Naive thymus-derived CD4-positive, alpha-beta T cell (primary cell): ENCODE measurements at regions not wholly inside any gene's neighbourhood (a gene's known extent, or its start where the extent isn't known, plus 50 kb on each side); places are given as distances from the start of the nearest gene placed in this dataset.

Source experiments
- ATAC-seq: fragments of 150-1000 bp; cut with Tn5 transposase; 2 replicates; pipeline ENCODE4 v1.10.0; 2021; ENCODE audit warnings: mild to moderate bottlenecking, moderate library complexity
- CTCF ChIA-PET: fragments of 350-600 bp; sonication (Branson Sonifier 250); formaldehyde crosslinking; loops from one replicate; lab custom pipeline; 2021; ENCODE audit warnings: antibody characterized with exemption; lab: Charles Lee
- POLR2A ChIA-PET: fragments of 350-600 bp; sonication (Branson Sonifier 250); formaldehyde crosslinking; loops from one replicate; lab custom pipeline; 2021; ENCODE audit warnings: antibody characterized with exemption, inconsistent platforms; lab: Charles Lee
- DNase-seq, 9 donors: peaks; one replicate each; pipeline versions ENCODE4 v3.0.0 to v3.0.0-alpha.2; 2020 to 2022; ENCODE audit warnings: mixed read lengths in 1 of 9
- H3K27ac ChIP-seq: one replicate; pipeline ENCODE4 v1.7.0; 2013; ENCODE audit warnings: mild to moderate bottlenecking, low read depth, low read length, moderate library complexity
- H3K27me3 ChIP-seq, 2 donors: one replicate each; pipeline ENCODE4 v1.7.0; 2013; ENCODE audit warnings: low read length in 2 of 2, mild to moderate bottlenecking in 2 of 2, moderate library complexity in 2 of 2; ENCODE audit not compliant: control insufficient read depth in 2 of 2, insufficient read depth in 2 of 2
- H3K36me3 ChIP-seq, 3 experiments: 1 replicate in 2 of 3; 2 replicates in 1 of 3; pipeline ENCODE4 v1.7.0; 2013; ENCODE audit warnings: low read length in 3 of 3, mild to moderate bottlenecking in 3 of 3, moderate library complexity in 1 of 3; ENCODE audit not compliant: insufficient read depth in 3 of 3, control insufficient read depth in 2 of 3
- H3K4me1 ChIP-seq, 2 donors: one replicate each; pipeline ENCODE4 v1.7.0; 2013; ENCODE audit warnings: low read length in 2 of 2, mild to moderate bottlenecking in 2 of 2, moderate library complexity in 1 of 2; ENCODE audit not compliant: control insufficient read depth in 2 of 2, insufficient read depth in 2 of 2
- H3K4me3 ChIP-seq: 2 replicates; pipeline ENCODE4 v1.7.0; 2013; ENCODE audit warnings: mild to moderate bottlenecking, low read length
- H3K9me3 ChIP-seq, 3 experiments: 1 replicate in 2 of 3; 2 replicates in 1 of 3; pipeline ENCODE4 v1.7.0; 2013; ENCODE audit warnings: low read length in 3 of 3; ENCODE audit not compliant: control insufficient read depth in 2 of 3
- H3K27ac Mint-ChIP-seq, 9 donors: one replicate each; pipeline ENCODE4 v1.8.0; 2020 to 2022; ENCODE audit warnings: mixed read lengths in 9 of 9, mild to moderate bottlenecking in 8 of 9, moderate library complexity in 5 of 9, inconsistent platforms in 2 of 9
- H3K27me3 Mint-ChIP-seq, 5 donors: one replicate each; pipeline ENCODE4 v1.8.0; 2021 to 2022; ENCODE audit warnings: mixed read lengths in 5 of 5, mild to moderate bottlenecking in 1 of 5
- H3K36me3 Mint-ChIP-seq, 5 donors: one replicate each; pipeline ENCODE4 v1.8.0; 2020 to 2022; ENCODE audit warnings: mixed read lengths in 5 of 5, mild to moderate bottlenecking in 3 of 5, inconsistent platforms in 1 of 5
- H3K4me1 Mint-ChIP-seq, 7 donors: one replicate each; pipeline ENCODE4 v1.8.0; 2020 to 2022; ENCODE audit warnings: mixed read lengths in 7 of 7, mild to moderate bottlenecking in 3 of 7, inconsistent platforms in 1 of 7
- H3K4me3 Mint-ChIP-seq, 10 donors: one replicate each; pipeline ENCODE4 v1.8.0; 2020 to 2022; ENCODE audit warnings: mild to moderate bottlenecking in 10 of 10, mixed read lengths in 10 of 10, moderate library complexity in 6 of 10, inconsistent platforms in 2 of 10
- H3K9me3 Mint-ChIP-seq, 11 donors: one replicate each; pipeline ENCODE4 v1.8.0; 2020 to 2022; ENCODE audit warnings: mixed read lengths in 11 of 11, mild to moderate bottlenecking in 4 of 11, inconsistent platforms in 1 of 11, moderate library complexity in 1 of 11
- intact Hi-C, 2 donors: fragments of 100-400 bp; cut with micrococcal nuclease; formaldehyde crosslinking; loops; one replicate each; pipeline ENCODE4 v1.15.1; 2023

GRCh38 chr6:56348578-56348977 is 101.2 kb upstream of the COL21A1 start:
- Mint-ChIP-seq H3K9me3 (peaks cover 0 to 5% (median 0%) of the 10 kb centered on the region in 11 donors), H3K27ac (no peak overlapping the region), H3K4me1 (no peaks in the 10 kb centered on the region), H3K27me3 (peaks cover 0 to 20% (median 10%) of the 10 kb centered on the region in 5 donors), H3K4me3 (no peak overlapping the region), H3K36me3 (no peaks in the 10 kb centered on the region)
- H3K4me1 ChIP-seq = no peaks in the 10 kb centered on the region
- H3K4me3 ChIP-seq = no peak overlapping the region
- no peak for ATAC-seq
- H3K36me3 ChIP-seq = no peaks in the 10 kb centered on the region
- intact Hi-C loops = no loop called here
- DNase-seq = no peak
- ChIA-PET CTCF (no interaction called here), POLR2A (interaction anchor here (0.7 kb wide), 1 partner anchor 36 kb away, joined by 4 read pairs; no protein-coding TSS in a partner anchor)
- H3K27ac ChIP-seq = no peak overlapping the region
- no peaks in the 10 kb centered on the region for H3K9me3 ChIP-seq
- H3K27me3 ChIP-seq = no peaks in the 10 kb centered on the region

- ChIA-PET CTCF (no interaction called here), POLR2A (no interaction called here)
- no peak overlapping the region for H3K4me3 ChIP-seq
These were observed 100.1 kb upstream of the COL21A1 start for GRCh38 chr6:56347526-56347925.

GRCh38 chr6:56346958-56347357 is 99.6 kb upstream of the COL21A1 start:
- intact Hi-C loops = no loop called here
- H3K27ac ChIP-seq = no peak overlapping the region
- Mint-ChIP-seq H3K9me3 (peaks cover 0 to 2% (median 0%) of the 10 kb centered on the region in 11 donors), H3K4me3 (no peak overlapping the region), H3K36me3 (no peaks in the 10 kb centered on the region), H3K27ac (no peak overlapping the region), H3K27me3 (peaks cover 0 to 27% (median 10%) of the 10 kb centered on the region in 5 donors), H3K4me1 (no peaks in the 10 kb centered on the region)
- no peaks in the 10 kb centered on the region for H3K9me3 ChIP-seq
- ChIA-PET CTCF (no interaction called here), POLR2A (no interaction called here)
- DNase-seq (no peak), ATAC-seq (no peak)
- H3K4me1 ChIP-seq = no peaks in the 10 kb centered on the region
- no peaks in the 10 kb centered on the region for H3K36me3 ChIP-seq
- H3K4me3 ChIP-seq = no peak overlapping the region
- H3K27me3 ChIP-seq = no peaks in the 10 kb centered on the region

More at GRCh38 chr6:56347526-56347925, 100.1 kb upstream of the COL21A1 start:
- Mint-ChIP-seq H3K36me3 (no peaks in the 10 kb centered on the region), H3K27me3 (peaks cover 0 to 22% (median 10%) of the 10 kb centered on the region in 5 donors), H3K9me3 (peaks cover 0 to 2% (median 0%) of the 10 kb centered on the region in 11 donors), H3K4me1 (no peaks in the 10 kb centered on the region), H3K27ac (no peak overlapping the region), H3K4me3 (no peak overlapping the region)
- no peaks in the 10 kb centered on the region for H3K4me1 ChIP-seq
- intact Hi-C loops = no loop called here
- no peaks in the 10 kb centered on the region for H3K36me3 ChIP-seq
- H3K9me3 ChIP-seq = no peaks in the 10 kb centered on the region
- no peaks in the 10 kb centered on the region for H3K27me3 ChIP-seq
- DNase-seq (no peak), ATAC-seq (no peak)
- H3K27ac ChIP-seq = no peak overlapping the region

- H3K4me3 ChIP-seq = no peak overlapping the region
- ChIA-PET POLR2A (no interaction called here), CTCF (no interaction called here)
- H3K27ac ChIP-seq = no peak overlapping the region
- no peak overlapping the region for H3K4me3 Mint-ChIP-seq
- no peaks in the 10 kb centered on the region for H3K36me3 Mint-ChIP-seq
- no peaks in the 10 kb centered on the region for H3K36me3 ChIP-seq
- no peaks in the 10 kb centered on the region for H3K9me3 ChIP-seq
- no peaks in the 10 kb centered on the region for H3K4me1 ChIP-seq
- peaks cover 0 to 2% (median 0%) of the 10 kb centered on the region in 11 donors for H3K9me3 Mint-ChIP-seq
- H3K4me1 Mint-ChIP-seq = no peaks in the 10 kb centered on the region
- intact Hi-C loops = no loop called here
- ATAC-seq = no peak
- H3K27me3 ChIP-seq = no peaks in the 10 kb centered on the region
- no peak for DNase-seq
- H3K27ac Mint-ChIP-seq = no peak overlapping the region
- peaks cover under 1 to 27% (median 15%) of the 10 kb centered on the region in 5 donors for H3K27me3 Mint-ChIP-seq
These were observed 98.1 kb upstream of the COL21A1 start for GRCh38 chr6:56345376-56345995.

GRCh38 chr6:56343295-56343694 is 95.9 kb upstream of the COL21A1 start:
- intact Hi-C loops = no loop called here
- ChIA-PET CTCF (no interaction called here), POLR2A (no interaction called here)
- Mint-ChIP-seq H3K4me1 (no peaks in the 10 kb centered on the region), H3K9me3 (peaks cover 0 to under 1% (median 0%) of the 10 kb centered on the region in 11 donors), H3K27me3 (peaks cover 1 to 28% (median 15%) of the 10 kb centered on the region in 5 donors), H3K36me3 (no peaks in the 10 kb centered on the region), H3K27ac (no peak overlapping the region), H3K4me3 (no peak overlapping the region)
- Histone ChIP-seq H3K27me3 (no peaks in the 10 kb centered on the region), H3K9me3 (no peaks in the 10 kb centered on the region), H3K27ac (no peak overlapping the region), H3K4me1 (no peaks in the 10 kb centered on the region), H3K4me3 (no peak overlapping the region), H3K36me3 (no peaks in the 10 kb centered on the region)
- ATAC-seq = no peak
- DNase-seq = no peak

GRCh38 chr6:56339524-56339923 is 92.1 kb upstream of the COL21A1 start:
- ChIA-PET POLR2A (no interaction called here), CTCF (no interaction called here)
- Histone ChIP-seq H3K4me1 (no peaks in the 10 kb centered on the region), H3K36me3 (no peaks in the 10 kb centered on the region), H3K27me3 (no peaks in the 10 kb centered on the region), H3K27ac (no peak overlapping the region), H3K4me3 (no peak overlapping the region), H3K9me3 (no peaks in the 10 kb centered on the region)
- DNase-seq = no peak
- Mint-ChIP-seq H3K27me3 (peaks cover 1 to 18% (median 6%) of the 10 kb centered on the region in 5 donors), H3K36me3 (no peaks in the 10 kb centered on the region), H3K27ac (no peak overlapping the region), H3K4me3 (no peak overlapping the region), H3K9me3 (peaks cover 0 to 4% (median 0%) of the 10 kb centered on the region in 11 donors), H3K4me1 (no peaks in the 10 kb centered on the region)
- ATAC-seq = no peak
- intact Hi-C loops = no loop called here

- Histone ChIP-seq H3K4me1 (no peaks in the 10 kb centered on the region), H3K4me3 (no peak overlapping the region), H3K27me3 (no peaks in the 10 kb centered on the region), H3K9me3 (no peaks in the 10 kb centered on the region), H3K27ac (no peak overlapping the region), H3K36me3 (no peaks in the 10 kb centered on the region)
- H3K4me1 Mint-ChIP-seq = no peaks in the 10 kb centered on the region
- intact Hi-C loops = no loop called here
- H3K9me3 Mint-ChIP-seq = peaks cover 0 to 4% (median 0%) of the 10 kb centered on the region in 11 donors
- no peak for DNase-seq
- no peak overlapping the region for H3K4me3 Mint-ChIP-seq
- ATAC-seq = no peak
- CTCF ChIA-PET = no interaction called here
- H3K27ac Mint-ChIP-seq = no peak overlapping the region
- peaks cover 6 to 21% (median 14%) of the 10 kb centered on the region in 5 donors for H3K27me3 Mint-ChIP-seq
- H3K36me3 Mint-ChIP-seq = no peaks in the 10 kb centered on the region
- POLR2A ChIA-PET = no interaction called here
These were observed 88.3 kb upstream of the COL21A1 start for GRCh38 chr6:56335726-56336125.
